ENCODE measurements at regions not wholly inside any gene's neighbourhood (a gene's known extent, or its start where the extent isn't known, plus 50 kb on each side); places are given as distances from the start of the nearest gene placed in this dataset.

- no peak for DNase-seq (ENCODE audit: low spot score)
- Mint-ChIP-seq H3K4me3 (ENCODE audit: unreplicated experiment) (no peak overlapping the region), H3K36me3 (ENCODE audit: low read depth, unreplicated experiment) (no peaks in the 10 kb centered on the region), H3K27me3 (ENCODE audit: unreplicated experiment) (peaks cover 2% of the 10 kb centered on the region), H3K9me3 (ENCODE audit: unreplicated experiment) (no peaks in the 10 kb centered on the region), H3K27ac (ENCODE audit: unreplicated experiment) (no peak overlapping the region), H3K4me1 (ENCODE audit: unreplicated experiment) (peaks cover 2% of the 10 kb centered on the region)
- TF ChIP-seq CTCF (IDR thresholded peaks at IDR 0.05; ENCODE audit: unreplicated experiment): no peak
Measured at GRCh38 chr9:89799221-89799620, 194.4 kb downstream of the GADD45G start.

GRCh38 chr9:89799766-89800165, 195.0 kb downstream of the GADD45G start:
- H3K4me1 Mint-ChIP-seq (ENCODE audit: unreplicated experiment): peaks cover 2% of the 10 kb centered on the region
- H3K4me3 Mint-ChIP-seq (ENCODE audit: unreplicated experiment): no peak overlapping the region
- H3K27me3 Mint-ChIP-seq (ENCODE audit: unreplicated experiment): peaks cover 2% of the 10 kb centered on the region
- no peak for TF ChIP-seq CTCF (IDR thresholded peaks at IDR 0.05; ENCODE audit: unreplicated experiment)
- H3K36me3 Mint-ChIP-seq (ENCODE audit: low read depth, unreplicated experiment): no peaks in the 10 kb centered on the region
- H3K27ac Mint-ChIP-seq (ENCODE audit: unreplicated experiment): no peak overlapping the region
- no peaks in the 10 kb centered on the region for H3K9me3 Mint-ChIP-seq (ENCODE audit: unreplicated experiment)
- DNase-seq (ENCODE audit: low spot score): no peak

- no peak overlapping the region for H3K4me3 Mint-ChIP-seq (ENCODE audit: unreplicated experiment)
- H3K4me1 Mint-ChIP-seq (ENCODE audit: unreplicated experiment): peaks cover 14% of the 10 kb centered on the region
- no peak for DNase-seq (ENCODE audit: low spot score)
- no peaks in the 10 kb centered on the region for H3K9me3 Mint-ChIP-seq (ENCODE audit: unreplicated experiment)
- no peak overlapping the region for H3K27ac Mint-ChIP-seq (ENCODE audit: unreplicated experiment)
- H3K27me3 Mint-ChIP-seq (ENCODE audit: unreplicated experiment): peaks cover 2% of the 10 kb centered on the region
- TF ChIP-seq CTCF (IDR thresholded peaks at IDR 0.05; ENCODE audit: unreplicated experiment): no peak
- H3K36me3 Mint-ChIP-seq (ENCODE audit: low read depth, unreplicated experiment): no peaks in the 10 kb centered on the region
Measured at GRCh38 chr9:89801341-89801740, 196.5 kb downstream of the GADD45G start.

- no peaks in the 10 kb centered on the region for H3K9me3 Mint-ChIP-seq (ENCODE audit: unreplicated experiment)
- peaks cover 21% of the 10 kb centered on the region for H3K4me1 Mint-ChIP-seq (ENCODE audit: unreplicated experiment)
- no peak overlapping the region for H3K4me3 Mint-ChIP-seq (ENCODE audit: unreplicated experiment)
- no peaks in the 10 kb centered on the region for H3K36me3 Mint-ChIP-seq (ENCODE audit: low read depth, unreplicated experiment)
- H3K27me3 Mint-ChIP-seq (ENCODE audit: unreplicated experiment): peaks cover 2% of the 10 kb centered on the region
- no peak for DNase-seq (ENCODE audit: low spot score)
- no peak overlapping the region for H3K27ac Mint-ChIP-seq (ENCODE audit: unreplicated experiment)
- TF ChIP-seq CTCF (IDR thresholded peaks at IDR 0.05; ENCODE audit: unreplicated experiment): no peak
Measured at GRCh38 chr9:89801742-89802670, 197.2 kb downstream of the GADD45G start.

- no peak overlapping the region for H3K4me3 Mint-ChIP-seq (ENCODE audit: unreplicated experiment)
- peaks cover 2% of the 10 kb centered on the region for H3K27me3 Mint-ChIP-seq (ENCODE audit: unreplicated experiment)
- TF ChIP-seq CTCF (IDR thresholded peaks at IDR 0.05; ENCODE audit: unreplicated experiment): no peak
- H3K36me3 Mint-ChIP-seq (ENCODE audit: low read depth, unreplicated experiment): no peaks in the 10 kb centered on the region
- no peaks in the 10 kb centered on the region for H3K9me3 Mint-ChIP-seq (ENCODE audit: unreplicated experiment)
- no peak overlapping the region for H3K27ac Mint-ChIP-seq (ENCODE audit: unreplicated experiment)
- H3K4me1 Mint-ChIP-seq (ENCODE audit: unreplicated experiment): peaks cover 24% of the 10 kb centered on the region
- no peak for DNase-seq (ENCODE audit: low spot score)
Measured at GRCh38 chr9:89802781-89803355, 198.1 kb downstream of the GADD45G start.

All from endothelial cell (in vitro differentiated cells).